GM19238 (cell line): ENCODE measurements at regions not wholly inside any gene's neighbourhood (a gene's known extent, or its start where the extent isn't known, plus 50 kb on each side); places are given as distances from the start of the nearest gene placed in this dataset.
"Not testable (repeated sequence)": the region's sequence is repeated elsewhere in the genome, so short reads cannot be mapped to it uniquely, and the experiment has no call there.

Experiments
- DNase-seq: peaks from one replicate; pipeline ENCODE4 v3.0.0; 2011; ENCODE audit warnings: low spot score; ENCODE audit not compliant: insufficient read length

DNA sequence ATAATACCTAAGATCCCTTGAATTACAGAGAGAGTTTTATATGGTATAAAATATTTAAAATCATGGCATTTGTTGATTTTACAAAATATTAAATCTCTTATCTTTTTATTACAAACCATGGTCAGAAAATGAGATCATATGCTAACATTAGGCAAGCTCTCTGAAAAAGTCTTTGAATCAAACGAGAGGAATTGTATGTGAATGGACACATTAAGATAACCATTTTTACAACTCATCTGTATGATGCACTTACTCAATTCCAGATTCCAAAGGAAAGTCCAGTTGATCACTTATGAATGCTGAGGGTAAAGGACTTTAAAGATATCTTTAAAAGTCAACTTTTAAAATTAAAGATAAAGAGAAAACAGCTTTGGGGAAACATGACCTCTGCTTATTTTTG is 83.5 kb upstream of the LUZP2 start:
- DNase-seq, result no peak

DNA sequence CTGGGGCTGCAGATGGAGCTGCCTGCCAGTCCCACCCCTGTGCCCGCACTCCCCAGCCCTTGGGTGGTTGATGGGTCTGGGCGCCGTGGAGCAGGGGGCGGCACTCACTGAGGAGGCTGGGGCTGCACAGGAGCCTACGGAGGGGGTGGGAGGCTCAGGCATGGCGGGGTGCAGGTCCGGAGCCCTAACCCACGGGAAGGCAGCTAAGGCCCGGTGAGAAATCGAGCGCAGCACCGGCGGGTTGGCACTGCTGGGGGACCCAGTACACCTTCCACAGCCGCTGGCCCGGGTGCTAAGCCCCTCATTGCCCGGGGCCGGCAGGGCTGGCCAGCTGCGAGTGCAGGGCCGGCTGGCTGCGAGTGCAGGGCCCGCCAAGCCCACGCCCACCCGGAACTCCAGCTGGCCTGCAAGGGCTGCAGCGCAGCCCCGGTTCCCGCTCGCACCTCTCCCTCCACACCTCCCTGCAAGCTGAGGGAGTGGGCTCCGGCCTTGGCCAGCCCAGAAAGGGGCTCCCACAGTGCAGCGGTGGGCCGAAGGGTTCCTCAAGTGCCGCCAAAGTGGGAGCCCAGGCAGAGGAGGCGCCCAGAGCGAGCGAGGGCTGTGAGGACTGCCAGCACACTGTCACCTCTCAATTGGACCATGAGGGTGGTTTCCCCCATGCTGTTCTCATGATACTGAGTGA is 80.8 kb upstream of the LUZP2 start:
- not testable (repeated sequence) for DNase-seq

DNA sequence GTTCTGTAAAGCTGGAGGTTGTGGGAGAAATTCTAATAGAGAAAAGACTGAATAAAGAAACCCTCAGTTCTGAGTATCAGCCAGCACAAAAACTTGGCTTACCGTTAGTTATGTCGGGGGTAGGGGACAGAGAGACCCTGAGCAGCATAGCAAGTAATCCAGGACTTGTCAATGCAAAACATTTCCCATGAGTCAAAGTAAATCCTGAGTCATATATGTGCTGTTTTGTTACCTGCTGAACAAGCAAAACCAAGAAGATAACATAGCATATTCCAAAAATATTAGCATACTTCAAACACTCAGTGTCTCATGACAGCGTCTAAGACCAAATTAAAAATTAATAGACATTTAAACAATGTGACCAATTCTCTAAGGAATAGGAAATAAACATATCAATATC is 75.1 kb upstream of the LUZP2 start:
- DNase-seq, result no peak

DNA sequence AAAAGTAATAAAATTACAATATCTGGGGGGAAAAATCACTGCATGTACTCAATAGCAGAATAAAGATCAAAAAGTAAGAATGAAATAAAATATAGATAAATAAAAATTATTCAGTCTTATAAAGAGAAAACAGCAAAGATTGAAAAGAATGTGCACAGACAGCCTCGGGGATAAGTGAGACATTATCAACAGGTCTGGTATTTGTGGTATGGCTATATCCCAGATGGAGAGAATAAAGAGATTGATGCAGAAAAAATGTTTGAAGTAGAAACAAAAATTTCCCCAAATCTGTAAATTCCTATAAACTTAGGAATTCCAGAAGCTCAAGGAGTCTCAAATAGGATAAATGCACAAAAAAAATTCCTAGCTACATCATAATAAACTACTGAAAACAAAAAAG is 74.5 kb upstream of the LUZP2 start:
- no peak for DNase-seq

DNA sequence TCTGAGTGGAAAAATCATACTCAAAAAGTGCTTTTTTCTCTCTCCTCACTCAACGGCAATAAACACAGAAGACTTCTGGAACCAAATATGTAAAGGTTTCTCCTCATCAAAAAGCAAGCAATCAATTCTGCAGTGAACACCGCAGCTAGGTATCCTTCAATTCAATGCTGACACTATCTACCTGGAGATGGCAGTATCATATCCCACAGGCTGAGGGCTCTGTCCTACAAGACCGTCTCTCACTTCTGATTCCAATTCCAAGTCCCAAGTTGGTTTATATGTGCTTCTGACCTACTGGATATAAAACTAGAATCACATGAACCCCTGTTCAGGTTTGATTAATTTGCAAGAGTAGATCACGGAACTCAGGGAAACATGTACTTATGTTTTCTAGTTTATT is 59.7 kb upstream of the LUZP2 start:
- no peak for DNase-seq
